HepG2 (cell line): ENCODE measurements at regions not wholly inside any gene's neighbourhood (a gene's known extent, or its start where the extent isn't known, plus 50 kb on each side); places are given as distances from the start of the nearest gene placed in this dataset.

Source experiments
- ATAC-seq: fragments of 200-7000 bp; cut with Tn5 transposase; 3 replicates; pipeline ENCODE4 v1.9.1; 2020; ENCODE audit warnings: mild to moderate bottlenecking, moderate library complexity
- BruUV-seq: library from RNA; stranded (reverse); fragments of 400-500 nt; replicated peaks from 2 replicates; lab custom pipeline; 2021; lab: Mats Ljungman, UMichigan
- CTCF ChIA-PET: fragments of 300-600 bp; formaldehyde crosslinking; extraction: SDS; loops from one replicate; lab custom pipeline; 2021; ENCODE audit warnings: low total read pairs, inconsistent platforms, low intra/inter-chr PET ratio; lab: Yijun Ruan, JAX
- POLR2A ChIA-PET: fragments of 350-600 bp; sonication (Branson Sonifier 250); formaldehyde crosslinking; loops from one replicate; lab custom pipeline; 2020; ENCODE audit warnings: antibody characterized with exemption, inconsistent platforms; lab: Yijun Ruan, JAX
- DNase-seq: peaks from one replicate; pipeline ENCODE4 v3.0.0-alpha.2; 2015; ENCODE audit warnings: low spot score
- FAIRE-seq: peaks from 3 replicates; lab custom pipeline; 2011; peaks lifted over from hg19 to GRCh38; lab: Jason Lieb, UNC
- H2AFZ ChIP-seq: one replicate; pipeline ENCODE4 v1.6.1; 2011; ENCODE audit warnings: low read length, inconsistent platforms
- H3K27ac ChIP-seq: fragments of 300-600 bp; 3 replicates; pipeline ENCODE4 v1.8.0; 2011; ENCODE audit warnings: mixed run types, mild to moderate bottlenecking, mixed read lengths, low read length, inconsistent platforms; ENCODE audit not compliant: insufficient read depth; ENCODE audit errors: extremely low read length
- H3K27me3 ChIP-seq, 2 experiments: fragments of 200-600 bp in 1 of 2; 2 replicates in 1 of 2; 3 replicates in 1 of 2; pipeline versions ENCODE4 v1.6.0 to v1.8.0; 2011; ENCODE audit warnings: low read length in 2 of 2, mild to moderate bottlenecking in 2 of 2, moderate library complexity in 2 of 2, inconsistent platforms in 1 of 2; ENCODE audit not compliant: insufficient read depth in 2 of 2, control insufficient read depth in 1 of 2
- H3K36me3 ChIP-seq, 2 experiments: fragments of 200-600 bp in 1 of 2; replicated peaks in 1 of 2; 2 replicates in 1 of 2; 3 replicates in 1 of 2; pipeline versions ENCODE4 v1.5.1 to v1.8.0; 2011; ENCODE audit warnings: low read length in 2 of 2, inconsistent platforms in 1 of 2; ENCODE audit not compliant: insufficient read depth in 2 of 2, control insufficient read depth in 1 of 2
- H3K4me1 ChIP-seq: 2 replicates; pipeline ENCODE4 v1.5.1; 2012; ENCODE audit warnings: low read length, inconsistent platforms; ENCODE audit not compliant: insufficient read depth
- H3K4me2 ChIP-seq: 2 replicates; pipeline ENCODE4 v1.6.0; 2011; ENCODE audit warnings: low read depth, low read length, inconsistent platforms
- H3K4me3 ChIP-seq, 3 experiments: fragments of 200-600 bp in 1 of 3; sonication (generic), shearing (Covaris generic) in 1 of 3; replicated peaks in 1 of 3; 2 replicates each; pipeline ENCODE4 v1.5.1; 2011 to 2016; ENCODE audit warnings: low read length in 3 of 3, inconsistent platforms in 2 of 3, low read depth in 2 of 3, mild to moderate bottlenecking in 2 of 3, control low read depth in 1 of 3, mixed read lengths in 1 of 3; ENCODE audit not compliant: insufficient read depth in 1 of 3
- H3K79me2 ChIP-seq: one replicate; pipeline ENCODE4 v1.6.1; 2011; ENCODE audit warnings: low read length, inconsistent platforms; ENCODE audit not compliant: insufficient read depth
- H3K9ac ChIP-seq: 2 replicates; pipeline ENCODE4 v1.6.0; 2011; ENCODE audit warnings: mild to moderate bottlenecking, low read depth, low read length, inconsistent platforms; ENCODE audit not compliant: insufficient read depth
- H3K9me3 ChIP-seq: 2 replicates; pipeline ENCODE4 v1.5.1; 2012; ENCODE audit warnings: mild to moderate bottlenecking, low read length
- H4K20me1 ChIP-seq: 2 replicates; pipeline ENCODE4 v1.6.0; 2011; ENCODE audit warnings: inconsistent platforms, mild to moderate bottlenecking, low read length, moderate library complexity; ENCODE audit not compliant: insufficient read depth
- BCL6 ChIP-seq: IDR thresholded peaks from 2 replicates; pipeline ENCODE4 v1.6.1; 2016; ENCODE audit warnings: missing genetic modification reagents, missing compliant biosample characterization
- ESRRA ChIP-seq: sonication (generic); formaldehyde crosslinking; IDR thresholded peaks from 2 replicates; pipeline ENCODE4 v1.5.1; 2020; ENCODE audit warnings: mild to moderate bottlenecking, low read depth, missing genetic modification reagents
- HDAC2 ChIP-seq: sonication (generic); formaldehyde crosslinking; IDR thresholded peaks from 2 replicates; pipeline ENCODE4 v1.4.0; 2020; ENCODE audit warnings: missing genetic modification reagents
- JUN ChIP-seq: sonication (generic); formaldehyde crosslinking; IDR thresholded peaks from 2 replicates; pipeline ENCODE4 v1.4.0; 2020; ENCODE audit warnings: mild to moderate bottlenecking, missing genetic modification reagents
- MAFF ChIP-seq: IDR thresholded peaks from 2 replicates; pipeline ENCODE4 v1.6.1; 2011; ENCODE audit warnings: low read depth, low read length, improper control_type of control experiment
- MTF1 ChIP-seq: sonication (generic); formaldehyde crosslinking; IDR thresholded peaks from 2 replicates; pipeline ENCODE4 v1.5.0; 2020; ENCODE audit warnings: missing genetic modification reagents
- NR2F1 ChIP-seq, 2 experiments: fragments of 450-650 bp in 1 of 2; formaldehyde crosslinking in 1 of 2; IDR thresholded peaks; 2 replicates each; pipeline versions ENCODE4 v1.5.0 to v1.6.1; 2016 to 2020; ENCODE audit warnings: mild to moderate bottlenecking in 1 of 2, missing compliant biosample characterization in 1 of 2, missing genetic modification reagents in 1 of 2, moderate library complexity in 1 of 2
- PHF20 ChIP-seq: sonication (generic); formaldehyde crosslinking; IDR thresholded peaks from 2 replicates; pipeline ENCODE4 v1.5.0; 2020; ENCODE audit warnings: mild to moderate bottlenecking, missing genetic modification reagents
- SIN3A ChIP-seq: IDR thresholded peaks from 2 replicates; pipeline ENCODE4 v1.6.1; 2011; ENCODE audit warnings: low read depth, mild to moderate bottlenecking, control low read depth, low read length, borderline replicate concordance
- STAG1 ChIP-seq: sonication (generic); formaldehyde crosslinking; IDR thresholded peaks from 2 replicates; pipeline ENCODE4 v1.4.0; 2020; ENCODE audit warnings: missing genetic modification reagents
- ZBTB7B ChIP-seq: sonication (generic); formaldehyde crosslinking; IDR thresholded peaks from 2 replicates; pipeline ENCODE4 v1.4.0; 2020; ENCODE audit warnings: missing genetic modification reagents
- ZFP36 ChIP-seq: fragments of 150-350 bp; IDR thresholded peaks from 2 replicates; pipeline ENCODE4 v1.6.1; 2018; ENCODE audit warnings: borderline replicate concordance, low read length, low read depth; ENCODE audit not compliant: partially characterized antibody
- ZNF20 ChIP-seq: sonication (generic); formaldehyde crosslinking; IDR thresholded peaks from 2 replicates; pipeline ENCODE4 v1.4.0; 2020; ENCODE audit warnings: mild to moderate bottlenecking, moderate library complexity, missing genetic modification reagents
- ZNF224 ChIP-seq: sonication (generic); formaldehyde crosslinking; IDR thresholded peaks from 2 replicates; pipeline ENCODE4 v1.5.0; 2020; ENCODE audit warnings: mild to moderate bottlenecking, missing genetic modification reagents
- ZNF451 ChIP-seq: sonication (generic); formaldehyde crosslinking; IDR thresholded peaks from 2 replicates; pipeline ENCODE4 v1.5.0; 2020; ENCODE audit warnings: mild to moderate bottlenecking, missing genetic modification reagents
- ZNF598 ChIP-seq: sonication (generic); formaldehyde crosslinking; IDR thresholded peaks from 2 replicates; pipeline ENCODE4 v1.5.1; 2020; ENCODE audit warnings: mild to moderate bottlenecking, missing genetic modification reagents, borderline replicate concordance
- WGBS: methylation state at CpG from one replicate; pipeline ENCODE4 v1.1.6; 2017; ENCODE audit warnings: low lambda C conversion rate; 5-methylcytosine and 5-hydroxymethylcytosine counted together
- in situ Hi-C: cut with HindIII; loops from 2 replicates; pipeline ENCODE4 v1.10.0; 2017; ENCODE audit warnings: low pct_unique_long_range_greater_than_20kb; ENCODE audit not compliant: extremely low pct_ligation_motif_present
- intact Hi-C: fragments of 100-400 bp; cut with micrococcal nuclease; formaldehyde crosslinking; loops from one replicate; pipeline ENCODE4 v1.10.0; 2022; ENCODE audit not compliant: unreplicated experiment
- TF ChIP-seq, protein P1 (sequence below): sonication (generic); formaldehyde crosslinking; IDR thresholded peaks from 2 replicates; pipeline ENCODE4 v1.5.0; 2020; ENCODE audit warnings: missing genetic modification reagents, mild to moderate bottlenecking, borderline replicate concordance

DNA sequence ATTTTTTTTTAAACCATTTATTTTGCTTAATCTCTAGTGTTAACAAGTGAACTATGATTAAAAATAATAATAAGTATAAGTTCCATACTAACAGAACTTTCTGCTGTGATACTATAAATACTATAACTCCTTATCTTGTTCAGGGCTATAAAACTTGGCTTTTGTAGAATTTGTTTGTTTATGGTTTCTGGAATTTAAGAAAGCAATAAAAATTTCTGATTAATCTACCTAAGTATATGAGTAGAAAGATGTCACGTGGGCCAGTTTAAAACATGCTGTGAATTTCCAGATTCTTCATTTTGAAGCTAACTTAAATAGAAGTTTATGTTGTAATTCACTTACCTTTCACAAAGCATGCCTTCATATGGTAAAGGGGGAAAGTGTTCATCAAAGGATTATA lies 1236.3 kb upstream of the ACVR2A start:
- no peaks in the 10 kb centered on the region for H3K79me2 ChIP-seq
- in situ Hi-C loops: no loop called here
- no peaks in the 10 kb centered on the region for H3K4me1 ChIP-seq
- H3K4me2 ChIP-seq: no peak overlapping the region
- intact Hi-C loops: no loop called here
- no peak overlapping the region for H3K4me3 ChIP-seq
- DNase-seq (no peak), FAIRE-seq (no peak), ATAC-seq (no peak)
- no peaks in the 10 kb centered on the region for H3K9me3 ChIP-seq
- BruUV-seq: no TSS peak
- CTCF ChIA-PET: no interaction called here
- H3K9ac ChIP-seq: no peak overlapping the region
- POLR2A ChIA-PET: no interaction called here
- H3K27me3 ChIP-seq: no peaks in the 10 kb centered on the region
- no peak overlapping the region for H2AFZ ChIP-seq
- H4K20me1 ChIP-seq: no peaks in the 10 kb centered on the region
- WGBS: 0% methylated on average over 1 of the region's 1 CpG
- no peaks in the 10 kb centered on the region for H3K36me3 ChIP-seq
- H3K27ac ChIP-seq: no peak overlapping the region
- TF ChIP-seq STAG1 (CRISPR knock-in tag) (no peak), MTF1 (CRISPR knock-in tag) (no peak), PHF20 (CRISPR knock-in tag) (no peak)

DNA sequence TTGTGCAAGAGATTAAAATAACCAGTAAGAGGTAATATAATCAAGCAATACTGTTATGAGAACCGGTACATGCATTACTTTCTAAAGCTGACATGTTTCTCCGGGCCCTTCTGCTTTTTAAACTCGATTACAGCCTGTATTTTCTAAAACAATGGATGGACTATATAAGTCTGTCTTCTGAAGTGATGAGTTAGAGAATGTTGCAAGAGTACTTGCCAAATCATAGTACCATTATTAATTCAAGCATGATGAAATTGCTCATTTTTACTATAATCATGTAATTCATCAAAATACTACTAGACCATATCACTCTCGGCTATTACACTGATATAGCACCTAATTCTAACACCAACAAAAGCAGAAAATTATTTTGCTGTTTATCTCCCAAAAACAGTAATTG lies 1240.3 kb upstream of the ACVR2A start:
- no peak overlapping the region for H3K27ac ChIP-seq
- CTCF ChIA-PET: no interaction called here
- no peak overlapping the region for H3K9ac ChIP-seq
- no TSS peak for BruUV-seq
- H3K79me2 ChIP-seq: no peaks in the 10 kb centered on the region
- no peak overlapping the region for H3K4me3 ChIP-seq
- no peaks in the 10 kb centered on the region for H3K9me3 ChIP-seq
- in situ Hi-C loops: no loop called here
- intact Hi-C loops: no loop called here
- H3K4me1 ChIP-seq: no peaks in the 10 kb centered on the region
- no peak overlapping the region for H3K4me2 ChIP-seq
- TF ChIP-seq ZFP36: no peak
- TF ChIP-seq NR2F1 (CRISPR knock-in tag; IDR thresholded peaks at IDR 0.05): no peak
- no peak for TF ChIP-seq MAFF
- TF ChIP-seq ZNF598: no peak
- TF ChIP-seq, protein P1, sequence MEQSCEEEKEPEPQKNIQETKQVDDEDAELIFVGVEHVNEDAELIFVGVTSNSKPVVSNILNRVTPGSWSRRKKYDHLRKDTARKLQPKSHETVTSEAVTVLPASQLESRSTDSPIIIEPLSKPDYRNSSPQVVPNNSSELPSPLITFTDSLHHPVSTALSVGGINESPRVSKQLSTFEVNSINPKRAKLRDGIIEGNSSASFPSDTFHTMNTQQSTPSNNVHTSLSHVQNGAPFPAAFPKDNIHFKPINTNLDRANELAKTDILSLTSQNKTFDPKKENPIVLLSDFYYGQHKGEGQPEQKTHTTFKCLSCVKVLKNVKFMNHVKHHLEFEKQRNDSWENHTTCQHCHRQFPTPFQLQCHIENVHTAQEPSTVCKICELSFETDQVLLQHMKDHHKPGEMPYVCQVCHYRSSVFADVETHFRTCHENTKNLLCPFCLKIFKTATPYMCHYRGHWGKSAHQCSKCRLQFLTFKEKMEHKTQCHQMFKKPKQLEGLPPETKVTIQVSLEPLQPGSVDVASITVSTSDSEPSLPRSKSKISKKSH (CRISPR knock-in tag): no peak
- TF ChIP-seq ZNF224 (CRISPR knock-in tag): no peak
- TF ChIP-seq ZNF20 (CRISPR knock-in tag): no peak
- TF ChIP-seq ESRRA (CRISPR knock-in tag): no peak
- TF ChIP-seq SIN3A: no peak
- TF ChIP-seq JUN (CRISPR knock-in tag): no peak
- no peak for TF ChIP-seq HDAC2
- no peak for TF ChIP-seq BCL6 (CRISPR knock-in tag)
- TF ChIP-seq ZNF451: no peak
- no peak for TF ChIP-seq ZBTB7B (CRISPR knock-in tag)
- TF ChIP-seq, all 625 proteins: peak for 0
- ATAC-seq: no peak
- Histone ChIP-seq H2AFZ (no peak overlapping the region), H3K27me3 (no peaks in the 10 kb centered on the region), H3K36me3 (no peaks in the 10 kb centered on the region), H4K20me1 (no peaks in the 10 kb centered on the region)
- WGBS: 2% methylated on average over 4 of the region's 4 CpGs
- DNase-seq: no peak
- FAIRE-seq: no peak
- POLR2A ChIA-PET: no interaction called here
